GM21447 (cell line): ENCODE measurements at regions not wholly inside any gene's neighbourhood (a gene's known extent, or its start where the extent isn't known, plus 50 kb on each side); places are given as distances from the start of the nearest gene placed in this dataset.

Source experiments
- ATAC-seq: cut with Tn5 transposase; IDR thresholded peaks from one replicate; pipeline ENCODE4 v1.9.1; 2021; ENCODE audit not compliant: unreplicated experiment

DNA sequence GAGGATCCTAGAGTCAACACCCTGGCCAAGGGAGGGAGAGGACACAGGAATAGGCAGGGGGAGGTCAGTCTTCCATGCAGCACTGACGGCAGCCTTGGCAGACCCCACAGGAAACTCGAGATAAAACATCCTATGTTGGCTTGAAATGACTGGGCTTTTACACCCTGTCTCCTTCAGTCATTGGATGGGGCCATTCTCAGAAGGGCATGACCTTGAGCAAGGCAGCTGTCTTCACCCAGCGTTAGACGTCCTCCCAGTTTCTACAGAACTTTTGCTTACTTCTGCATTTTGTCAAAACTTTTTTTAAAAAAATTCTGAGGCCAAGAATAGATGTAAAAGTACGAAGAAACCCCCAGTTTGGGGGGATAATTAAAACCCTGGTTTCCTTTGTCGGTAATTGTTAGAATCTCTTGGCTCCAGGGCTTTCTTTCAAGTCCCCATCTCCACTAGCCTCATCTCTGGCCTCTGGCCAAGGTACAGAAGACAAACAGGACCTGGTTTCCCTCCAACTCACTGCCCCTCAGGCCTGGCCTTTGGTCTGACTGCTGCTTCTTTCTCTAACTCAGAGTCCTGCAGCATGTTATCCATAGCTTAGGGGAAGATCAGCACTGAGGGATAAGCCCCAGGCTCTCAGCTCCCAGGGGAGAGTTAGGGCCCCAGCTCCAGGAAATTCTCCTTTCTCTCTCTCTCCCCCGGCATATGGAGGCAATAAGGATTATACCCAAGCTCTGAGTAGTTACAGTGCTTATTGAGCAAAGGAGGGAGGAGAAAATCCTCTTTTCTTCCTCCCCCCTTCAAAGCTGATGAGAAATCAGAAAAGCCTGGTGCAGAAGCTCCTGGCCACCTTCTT lies 51.6 kb upstream of the KCND3 start:
- ATAC-seq, result peak; percentile 81

DNA sequence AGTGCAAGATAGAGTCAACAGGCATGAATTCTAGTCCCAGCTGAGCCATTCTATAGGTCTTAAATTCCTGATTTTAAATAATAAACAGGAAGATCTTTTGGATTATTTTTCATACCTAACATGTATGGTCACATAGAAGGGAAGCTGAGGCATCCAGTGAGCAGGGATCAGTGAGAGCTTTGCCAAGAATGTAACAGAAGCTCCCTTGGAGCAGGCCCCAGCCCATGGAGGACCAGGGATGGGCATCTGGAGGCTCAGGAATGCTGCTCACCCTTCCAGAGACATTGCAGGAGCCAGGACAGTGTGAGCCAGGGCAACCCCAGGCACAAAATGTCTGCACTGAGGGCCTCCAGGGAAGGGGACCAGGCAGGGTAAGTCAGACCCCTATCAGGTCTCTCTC lies 54.4 kb upstream of the KCND3 start:
- no peak for ATAC-seq

DNA sequence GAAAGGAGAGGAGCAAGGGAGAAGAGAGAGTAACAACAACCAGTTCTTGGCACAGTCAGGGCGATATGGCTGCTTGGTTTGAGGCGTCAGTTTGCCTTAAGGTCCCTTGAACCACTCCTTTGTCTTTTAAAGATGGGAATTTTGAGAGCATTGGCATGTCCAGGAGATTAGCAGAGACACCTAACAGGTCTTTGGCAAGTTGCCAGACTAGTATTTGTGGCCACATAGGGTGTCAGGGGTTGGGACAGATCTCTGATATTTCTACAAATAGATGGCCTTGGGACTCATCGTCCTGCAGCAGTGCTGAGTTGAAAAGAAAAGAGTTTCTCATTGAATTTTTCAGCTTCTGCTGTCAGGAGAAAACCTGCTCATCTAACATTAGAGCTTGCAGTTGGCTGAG lies 55.3 kb upstream of the KCND3 start:
- no peak for ATAC-seq

DNA sequence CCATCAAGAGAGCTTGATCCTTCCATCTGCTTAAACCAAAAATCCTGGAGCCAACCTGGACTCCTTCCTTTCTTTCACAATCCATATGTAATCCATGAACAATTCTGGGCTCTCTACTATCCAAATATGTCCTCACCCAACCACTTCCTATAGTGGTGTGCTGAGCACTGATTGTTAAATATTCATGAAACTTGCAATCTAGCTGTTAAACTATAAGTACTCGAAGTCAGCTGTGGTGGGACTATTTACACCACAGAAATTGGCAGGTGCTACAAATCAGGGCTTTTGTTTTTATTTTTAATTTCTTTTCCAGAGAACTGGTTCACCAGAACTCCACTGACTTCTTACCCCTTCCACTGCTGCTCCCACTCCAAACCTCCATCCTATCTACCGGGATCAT lies 57.2 kb upstream of the KCND3 start:
- ATAC-seq, result peak; percentile 60

DNA sequence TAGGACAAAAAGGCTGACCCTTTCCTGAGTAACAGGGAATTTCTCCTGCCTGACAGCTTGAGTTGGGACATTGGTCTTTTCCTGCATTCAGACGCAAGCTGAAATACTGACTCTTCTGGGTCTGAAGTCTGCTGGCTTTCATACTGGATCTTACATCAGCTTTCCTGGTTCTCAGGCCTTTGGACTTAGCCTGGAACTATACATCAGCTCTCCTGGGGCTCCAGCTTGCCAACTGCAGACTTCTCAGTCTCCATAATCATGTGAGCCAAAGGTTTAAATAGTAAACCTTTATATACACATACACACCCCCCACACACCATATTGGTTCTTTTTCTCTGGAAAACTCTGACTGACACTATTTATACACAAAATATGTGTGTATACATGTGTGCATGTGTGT lies 59.0 kb upstream of the KCND3 start:
- ATAC-seq, result no peak

DNA sequence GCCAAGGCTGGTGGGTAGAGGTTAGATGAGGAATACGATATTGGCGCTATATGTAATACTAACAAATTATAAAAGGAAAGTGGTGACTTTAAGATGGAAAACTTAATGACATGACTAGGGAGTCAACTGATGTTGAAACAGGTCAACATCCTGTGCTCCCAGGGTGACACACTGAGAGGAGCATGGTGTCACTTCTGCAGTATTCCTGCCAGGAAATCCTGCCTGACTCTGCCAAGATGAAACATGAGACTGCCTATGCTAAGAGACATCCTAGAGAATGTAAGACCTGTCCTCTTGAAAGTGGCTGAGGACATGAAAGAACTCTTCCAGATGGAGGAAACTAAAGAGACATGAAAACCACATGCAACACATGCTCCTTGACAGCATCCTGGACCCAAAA lies 65.0 kb upstream of the KCND3 start:
- ATAC-seq, result no peak

DNA sequence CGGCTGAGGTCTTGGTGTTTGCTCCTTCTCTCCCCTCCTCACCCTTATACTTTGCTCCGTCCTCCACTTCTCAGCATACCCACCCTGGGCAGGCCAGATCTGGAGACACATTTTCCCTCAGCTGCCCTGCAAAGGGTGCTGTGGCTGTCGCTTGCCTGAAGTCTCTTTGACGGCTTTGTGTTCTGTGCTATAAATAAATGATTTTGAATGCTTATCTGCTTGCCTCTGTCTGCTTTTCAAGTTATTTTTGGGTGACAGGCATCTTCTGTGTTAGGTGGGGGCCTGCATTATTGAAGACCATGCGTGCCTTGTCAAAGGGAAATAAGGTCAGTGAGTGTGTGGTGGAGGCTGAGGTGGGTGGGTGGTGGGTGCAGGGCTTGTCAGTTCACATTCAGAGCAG lies 66.9 kb upstream of the KCND3 start:
- no peak for ATAC-seq

DNA sequence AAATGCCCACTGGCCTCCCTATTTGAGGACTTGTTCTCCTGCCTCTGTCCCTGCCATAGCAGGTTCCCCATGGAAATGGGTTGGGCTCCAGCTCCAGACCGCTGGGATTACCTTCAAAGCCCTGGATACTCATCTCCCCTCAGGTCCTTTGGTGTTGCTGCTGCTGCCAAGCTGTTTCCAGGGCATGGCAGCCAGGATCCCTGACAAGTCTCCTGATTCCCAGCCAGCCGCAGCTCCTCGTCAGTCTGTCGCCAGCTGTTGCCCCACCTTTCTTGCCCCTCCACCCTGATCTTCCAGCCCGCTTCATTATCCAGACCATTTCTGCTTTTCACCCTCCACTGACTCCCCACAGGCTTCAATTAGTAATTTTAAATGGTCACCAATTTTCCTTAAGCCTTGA lies 68.3 kb upstream of the KCND3 start:
- no peak for ATAC-seq

DNA sequence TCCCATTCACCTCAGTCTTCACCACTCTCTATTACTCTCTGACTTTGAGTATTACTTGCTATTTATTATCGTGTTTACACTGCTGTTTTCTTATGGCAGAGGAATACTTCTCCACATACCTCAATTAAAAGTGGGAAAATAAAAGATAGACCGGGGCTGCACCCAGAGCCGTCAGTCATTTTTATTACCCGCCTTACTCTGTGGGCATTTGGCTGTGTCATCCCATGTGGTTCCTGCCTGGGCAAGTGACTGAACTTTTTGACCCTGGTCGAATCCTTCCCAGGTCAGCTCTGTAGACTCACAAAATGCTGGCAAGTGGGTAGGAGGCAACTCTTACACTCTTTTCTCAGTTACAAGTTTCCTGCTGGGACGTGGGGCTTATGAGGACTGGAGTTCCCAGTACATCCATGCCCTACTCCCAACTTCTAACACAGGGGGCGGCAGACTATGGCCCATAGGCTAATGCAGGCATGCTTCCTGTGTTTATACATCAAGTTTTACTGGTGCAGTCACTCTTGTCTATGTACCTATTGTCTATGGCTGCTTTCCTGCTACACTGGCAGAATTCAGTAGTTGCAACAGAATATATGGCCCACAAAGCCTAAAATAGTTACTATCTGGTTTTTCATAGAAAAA lies 69.5 kb upstream of the KCND3 start:
- ATAC-seq, result no peak

DNA sequence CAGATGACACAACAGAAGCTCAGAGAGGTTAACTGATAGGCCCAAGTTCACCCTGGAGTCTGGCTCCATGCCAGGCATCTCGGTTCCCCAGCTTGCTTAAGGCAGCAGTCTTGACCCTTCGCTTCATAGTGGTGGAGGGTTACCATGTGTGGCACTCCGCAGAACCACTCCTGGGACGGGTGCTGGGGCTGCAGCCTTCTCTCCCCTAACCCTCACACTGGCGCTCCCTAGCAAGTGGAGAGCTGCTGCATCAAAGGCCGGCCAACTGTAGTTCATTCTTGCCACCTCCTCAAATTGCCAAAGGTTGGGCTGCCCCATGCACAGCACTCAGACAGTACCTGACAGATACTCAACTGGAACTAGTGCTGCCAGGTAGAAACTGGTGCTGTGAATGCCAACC lies 70.2 kb upstream of the KCND3 start:
- ATAC-seq, result no peak

DNA sequence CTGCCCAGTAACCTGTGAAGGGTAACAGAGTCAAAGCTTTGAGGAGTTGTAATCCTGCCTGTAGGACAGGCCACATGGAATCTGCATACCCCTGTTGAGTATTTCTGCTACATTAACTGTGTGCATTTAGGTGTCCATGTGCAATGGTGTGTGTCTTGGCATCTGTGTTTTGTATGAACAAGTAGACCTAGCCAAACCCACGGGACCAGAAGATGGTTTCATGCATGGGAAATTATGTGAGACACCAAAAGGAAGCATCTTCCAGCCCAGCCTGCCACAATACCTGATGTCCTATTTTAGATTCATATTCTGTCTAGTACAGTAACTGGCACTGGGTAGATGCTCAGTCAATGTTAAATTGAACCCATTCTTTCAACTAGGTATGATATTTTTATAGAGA lies 70.8 kb upstream of the KCND3 start:
- no peak for ATAC-seq

DNA sequence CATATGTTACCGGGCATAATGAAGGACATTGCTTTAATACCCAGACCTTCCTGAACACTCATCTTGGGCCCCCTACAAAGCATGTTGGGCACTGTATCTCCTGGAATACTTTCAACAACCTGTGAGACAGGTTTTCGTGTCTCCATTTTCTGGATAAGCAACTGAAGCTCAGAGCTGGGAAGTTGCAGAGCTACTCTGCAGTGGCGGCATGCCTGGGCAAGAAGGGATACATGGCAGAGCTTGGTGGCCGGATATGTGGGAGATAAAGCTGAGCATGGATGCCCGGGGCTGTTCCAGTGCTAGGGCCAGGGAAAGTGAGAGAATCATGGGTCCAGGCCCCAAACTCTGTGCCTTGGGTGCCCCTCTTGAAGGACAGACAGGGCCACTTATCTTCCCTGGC lies 71.6 kb upstream of the KCND3 start:
- no peak for ATAC-seq

DNA sequence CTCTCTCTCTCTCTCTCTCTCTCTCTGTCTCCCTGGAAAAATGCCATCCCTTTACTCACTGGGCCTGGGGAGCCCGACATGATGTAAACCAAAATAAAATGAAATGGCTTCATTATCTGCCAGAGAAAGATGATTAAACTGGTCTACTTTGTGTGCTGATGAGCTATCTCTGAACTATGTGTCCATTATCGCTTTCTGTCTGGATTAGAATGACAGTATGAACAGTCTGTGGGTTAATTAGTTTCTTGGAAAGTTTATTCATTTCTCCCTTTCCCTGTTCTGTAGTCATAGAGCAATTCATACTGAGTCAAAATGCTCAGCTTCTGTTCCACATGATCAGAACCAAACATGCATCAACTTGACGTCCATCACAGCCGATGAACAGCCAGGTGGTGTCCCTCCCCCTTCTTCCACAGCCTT lies 72.4 kb upstream of the KCND3 start:
- ATAC-seq, result no peak

DNA sequence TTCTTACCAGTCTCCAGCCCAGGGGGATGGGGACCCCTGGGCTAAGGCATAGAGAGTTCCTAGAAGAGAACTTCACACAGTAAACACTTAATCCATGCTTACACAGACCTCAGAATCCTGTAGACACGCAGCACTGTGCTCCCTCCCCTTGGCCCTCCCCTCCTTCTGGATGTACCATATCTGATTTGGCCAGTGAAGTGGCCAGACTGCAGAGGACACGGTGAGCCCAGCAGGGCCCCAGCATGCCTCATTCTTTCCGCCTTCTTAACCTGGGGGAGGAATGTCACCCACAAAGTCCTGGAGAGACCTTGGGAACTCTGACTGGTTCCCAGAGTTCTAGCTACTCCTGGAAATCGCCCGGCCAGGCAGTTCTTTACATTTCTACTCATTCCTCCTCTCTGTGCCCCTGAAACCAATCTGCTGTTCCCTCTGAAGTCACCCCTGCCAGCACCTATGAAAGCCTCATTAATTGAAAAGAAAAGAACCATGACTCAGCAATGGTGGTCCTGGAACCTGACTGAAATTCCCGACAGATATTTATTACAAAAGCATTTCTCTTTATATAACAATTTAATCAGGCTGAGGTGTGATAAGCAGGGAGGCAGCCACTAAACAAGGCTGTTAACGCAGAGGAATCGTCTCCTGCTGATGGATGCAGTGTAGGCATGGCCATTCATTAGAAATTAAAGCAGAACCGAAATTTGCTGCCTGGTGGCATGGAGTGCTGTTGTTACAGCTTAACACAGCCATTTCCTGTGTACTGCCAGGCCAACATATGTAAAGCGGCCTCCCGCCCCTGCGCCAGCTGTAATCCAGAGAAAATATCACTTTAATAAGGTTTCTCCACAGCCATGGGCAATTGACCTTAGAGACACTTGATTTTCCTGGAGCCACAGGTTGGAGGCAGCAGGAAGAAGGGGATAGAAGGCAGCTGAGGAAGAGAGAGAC lies 74.6 kb upstream of the KCND3 start:
- ATAC-seq, result peak; percentile 89

DNA sequence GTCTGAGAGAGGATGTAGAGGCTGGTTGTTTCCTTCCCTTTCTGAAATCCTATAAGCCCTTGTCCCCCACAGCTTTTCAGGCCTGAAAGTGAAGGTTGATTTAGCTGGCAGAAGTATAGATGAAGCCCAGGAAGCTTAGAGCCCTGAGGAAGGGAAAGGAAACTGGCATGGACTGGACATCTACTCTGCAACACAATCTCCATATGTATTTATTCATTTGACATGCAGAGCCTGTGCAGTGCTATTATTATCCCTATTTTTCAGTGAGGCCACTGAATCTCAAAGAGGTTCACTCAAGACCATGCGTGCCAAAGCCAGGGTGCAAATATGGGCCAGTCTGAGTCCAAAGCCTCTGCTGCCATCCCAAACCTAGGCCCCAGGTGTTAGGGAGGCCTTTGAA lies 78.5 kb upstream of the KCND3 start:
- ATAC-seq, result no peak

DNA sequence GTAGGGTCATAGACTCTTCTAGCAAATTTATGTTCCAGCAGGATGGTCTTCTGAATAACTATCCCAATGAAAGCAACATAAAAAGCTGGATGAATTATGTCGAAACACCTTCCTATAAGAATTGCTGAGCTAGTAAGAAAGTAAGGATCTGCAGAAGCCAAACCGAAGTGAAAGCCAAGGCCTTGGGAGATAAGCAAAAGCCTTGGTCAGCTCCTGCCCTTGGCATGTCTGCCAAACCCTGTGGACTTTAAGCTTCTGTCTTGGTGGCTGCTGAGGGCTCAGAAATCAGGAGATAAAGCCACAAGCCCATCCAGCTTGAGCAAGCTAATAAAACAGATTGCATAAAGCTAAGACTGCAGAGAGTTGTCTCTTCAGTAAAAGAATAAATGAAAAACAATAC lies 81.2 kb upstream of the KCND3 start:
- ATAC-seq, result no peak

DNA sequence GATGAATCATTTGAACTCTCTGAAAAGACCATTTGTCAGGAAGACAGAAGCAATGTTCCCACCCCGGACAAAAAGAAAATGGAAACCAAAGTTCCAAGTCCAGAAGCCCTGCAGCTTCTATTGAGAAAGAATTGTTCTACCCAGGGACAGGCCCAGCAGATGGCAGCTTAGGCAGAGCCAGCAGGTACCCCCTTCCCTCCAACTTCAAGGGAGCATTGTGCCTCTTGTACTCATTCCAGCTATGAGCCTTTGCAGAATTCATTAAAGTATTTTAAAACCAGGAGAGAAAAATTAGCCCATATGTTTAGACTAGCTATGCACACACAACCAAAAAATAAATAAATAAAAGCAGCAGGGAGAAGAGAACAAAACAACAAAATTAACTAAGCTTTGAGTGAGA lies 85.2 kb upstream of the KCND3 start:
- no peak for ATAC-seq

DNA sequence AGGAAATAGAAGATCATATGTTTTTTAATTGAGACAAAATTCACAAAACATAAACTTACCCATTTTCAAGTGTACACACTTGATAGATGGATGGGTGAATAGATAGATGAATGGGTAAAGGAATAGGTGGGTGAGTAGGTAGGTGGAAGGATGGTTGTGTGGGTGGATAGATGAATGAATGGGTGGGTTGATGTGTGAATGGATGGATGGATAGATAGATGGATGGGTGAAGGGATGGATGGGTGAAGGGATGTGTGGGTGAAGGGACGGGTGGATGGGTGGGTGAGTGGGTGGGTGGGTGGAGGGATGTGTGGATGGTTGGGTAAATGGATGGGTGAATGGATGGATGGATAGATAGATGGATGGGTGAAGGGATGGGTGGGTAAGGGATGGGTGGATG lies 86.1 kb upstream of the KCND3 start:
- no peak for ATAC-seq

DNA sequence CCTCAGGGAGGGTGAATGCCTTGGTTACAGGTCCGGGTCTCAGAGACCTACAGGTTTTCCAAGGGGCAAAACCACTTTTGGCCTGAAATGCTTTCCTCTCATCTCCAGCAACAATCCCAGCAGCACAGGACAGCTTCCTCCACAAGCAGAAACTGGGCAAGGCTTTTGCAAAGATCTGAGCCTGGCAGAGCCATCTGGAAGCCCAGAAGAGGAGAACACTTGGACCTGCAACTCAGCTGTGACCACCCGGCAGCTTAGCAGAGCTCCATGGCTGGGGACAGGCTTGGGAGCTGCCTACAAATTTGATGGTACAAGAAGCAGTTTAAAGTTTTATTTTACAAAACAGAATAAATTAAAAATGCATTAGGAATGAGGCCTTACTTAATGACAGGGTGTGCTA lies 90.0 kb upstream of the KCND3 start:
- ATAC-seq, result no peak

DNA sequence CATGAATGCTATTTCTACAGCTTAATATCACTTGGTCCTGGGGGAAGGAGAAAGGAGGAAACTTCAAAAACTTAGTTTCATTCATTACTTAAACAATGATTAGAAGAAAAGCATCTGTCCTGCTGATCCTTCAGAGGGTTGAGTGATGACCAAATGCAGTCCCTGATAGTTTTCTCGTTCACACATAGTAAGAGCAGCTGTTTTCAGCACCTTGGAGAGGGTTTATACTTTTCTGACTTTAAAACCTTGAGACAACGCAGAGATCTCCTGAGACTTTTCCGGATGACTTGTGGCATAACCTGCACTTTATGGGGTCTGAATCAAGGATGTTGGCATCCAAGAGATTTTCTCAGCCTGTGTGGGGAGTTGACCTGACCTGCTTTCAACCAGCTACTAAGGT lies 94.0 kb upstream of the KCND3 start:
- ATAC-seq, result no peak

DNA sequence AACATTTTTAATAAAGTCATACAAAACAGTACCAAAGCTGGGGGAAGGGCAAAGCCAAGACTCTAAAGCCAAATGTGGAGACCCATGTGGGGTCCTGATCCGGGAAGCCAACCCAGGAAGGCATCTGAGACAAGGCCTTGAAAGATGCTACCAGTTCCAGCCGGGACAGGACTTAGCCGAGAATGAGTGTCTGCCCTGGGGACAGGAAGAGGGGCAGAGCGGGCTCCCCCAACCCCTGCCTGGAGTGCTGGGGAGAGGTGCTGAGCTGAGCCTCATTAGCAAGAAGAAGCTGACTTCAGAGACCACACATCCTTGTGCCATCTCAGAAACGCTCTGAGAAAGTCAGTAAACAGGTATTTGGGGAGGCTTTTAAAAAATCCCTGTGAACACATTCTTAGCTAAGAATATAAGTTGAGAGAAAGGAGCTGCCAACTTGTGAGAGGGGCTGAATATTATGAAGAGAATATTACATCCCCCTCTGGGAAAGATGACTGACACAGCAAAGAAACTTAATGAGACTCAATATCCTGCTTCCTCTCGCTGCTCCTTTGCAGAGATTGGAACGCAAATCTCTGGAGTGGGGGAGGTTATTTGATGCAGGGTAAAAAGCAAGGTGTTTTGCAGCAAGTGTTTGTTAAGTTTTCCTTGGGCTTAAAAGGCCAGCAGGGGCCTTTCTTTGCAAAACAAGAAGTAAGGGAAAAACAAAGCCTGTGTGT lies 103.3 kb upstream of the KCND3 start:
- ATAC-seq, result no peak
